Heart right ventricle (tissue), 16 donors: ENCODE measurements at regions not wholly inside any gene's neighbourhood (a gene's known extent, or its start where the extent isn't known, plus 50 kb on each side); places are given as distances from the start of the nearest gene placed in this dataset.

Experiments
- ATAC-seq, 8 donors: fragments of 200-7000 bp; cut with Tn5 transposase; one replicate each; pipeline ENCODE4 v1.9.1; 2020; ENCODE audit warnings: mild to moderate bottlenecking in 8 of 8, moderate library complexity in 8 of 8, moderate number of reproducible peaks in 1 of 8
- DNase-seq, 2 donors: peaks; one replicate each; pipeline ENCODE4 v3.0.0-alpha.2; 2020
- H3K27ac ChIP-seq, 10 donors: fragments of 200-600 bp; sonication (generic) in 2 of 10; one replicate each; pipeline versions ENCODE4 v1.5.0 to v1.8.0; 2020 to 2022; ENCODE audit warnings: mild to moderate bottlenecking in 3 of 10
- H3K27me3 ChIP-seq, 7 donors: fragments of 200-600 bp; one replicate each; pipeline ENCODE4 v1.8.0; 2021 to 2022; ENCODE audit warnings: mild to moderate bottlenecking in 2 of 7
- H3K36me3 ChIP-seq, 9 donors: fragments of 200-600 bp; sonication (generic) in 1 of 9; one replicate each; pipeline versions ENCODE4 v1.5.0 to v1.8.0; 2020 to 2022; ENCODE audit warnings: mild to moderate bottlenecking in 2 of 9
- H3K4me1 ChIP-seq, 9 donors: fragments of 200-600 bp; sonication (generic) in 1 of 9; one replicate each; pipeline versions ENCODE4 v1.5.0 to v1.8.0; 2020 to 2022; ENCODE audit warnings: mild to moderate bottlenecking in 4 of 9
- H3K4me3 ChIP-seq, 10 donors: fragments of 200-600 bp; sonication (generic) in 2 of 10; one replicate each; pipeline versions ENCODE4 v1.5.0 to v1.8.0; 2020 to 2022; ENCODE audit warnings: mild to moderate bottlenecking in 7 of 10, moderate library complexity in 2 of 10
- H3K9me3 ChIP-seq, 11 donors: fragments of 200-600 bp in 10 of 11; sonication (generic) in 2 of 11; one replicate each; pipeline versions ENCODE4 v1.5.0 to v1.8.0; 2013 to 2022; ENCODE audit warnings: mild to moderate bottlenecking in 2 of 11, control low read depth in 1 of 11, moderate library complexity in 1 of 11
- CTCF ChIP-seq, 9 donors: fragments of 200-600 bp; sonication (generic) in 2 of 9; IDR thresholded peaks; one replicate each; pipeline versions ENCODE4 v1.5.0 to v1.8.0; 2021 to 2022; ENCODE audit warnings: antibody characterized with exemption in 9 of 9, mild to moderate bottlenecking in 5 of 9, moderate library complexity in 1 of 9
- WGBS, 2 donors: extraction: QIAGEN DNeasy Blood & Tissue Kit; methylation state at CpG; one replicate each; pipeline ENCODE4 v1.1.7; 2013; ENCODE audit warnings: inconsistent platforms in 1 of 2; 5-methylcytosine and 5-hydroxymethylcytosine counted together
- intact Hi-C, 10 donors: fragments of 100-400 bp; cut with DNase I; formaldehyde crosslinking; loops; one replicate each; pipeline versions ENCODE4 v1.11.1 to v1.14.2; 2022
- donor health status: Arrhythmogenic right ventricular cardiomyopathy.
- donor health status: ischemic (EF 13 %, LVEDD 7.1; RV severe dilation, severe dysfunction).
- donor health status: healthy with polysubstance abuse.
- donor health status: DM: no; HTN: yes; CAD: no.
- donor health status: DM: no; HTN: no; CAD: no.
- donor health status: ischemic (EF 25% LVEDD 6.9; RV normal size, moderate dysfunction).
- donor health status: ischemic (EF 25% LVEDD 5.7; RV mildly dilated, moderate dysfunction).
- donor health status: healthy.
- donor health status: DM: yes; HTN: yes; CAD: no.
- donor health status: Ischemic cardiomyopathy.
- donor health status: ischemic (EF 35%, LVEDD 5.7; RV mildly dilated, moderate dysfunction).
- donor health status: nonischemic (EF 11% LVEDD 7.7; RV severe dilation, severe dysfunction).
- donor health status: DM: yes; HTN: yes; CAD: no.
- donor health status: PGD.
- donor health status: ischemic (EF 29% LVEDD 5.4; RV normal size, mild dysfunction).
- donor health status: nonischemic (EF 23%, LVEDD 6.1; RV moderate dilation, normal function).

GRCh38 chr10:121648059-121648458 lies 49.8 kb upstream of the FGFR2 start:
- ATAC-seq, result no peak
- Histone ChIP-seq H3K27ac (no peak overlapping the region), H3K4me1 (no peaks in the 10 kb centered on the region), H3K9me3 (no peaks in the 10 kb centered on the region), H3K4me3 (no peak overlapping the region), H3K27me3 (peaks cover 0 to 27% (median 10%) of the 10 kb centered on the region in 7 donors), H3K36me3 (no peaks in the 10 kb centered on the region)
- DNase-seq, result no peak
- 49% methylated on average over 7 of the region's 7 CpGs for WGBS, 2 donors
- no peak for TF ChIP-seq CTCF (IDR thresholded peaks at IDR 0.05)
- intact Hi-C loops, result no loop called here
